ENCODE measurements at regions not wholly inside any gene's neighbourhood (a gene's known extent, or its start where the extent isn't known, plus 50 kb on each side); places are given as distances from the start of the nearest gene placed in this dataset.

DNA sequence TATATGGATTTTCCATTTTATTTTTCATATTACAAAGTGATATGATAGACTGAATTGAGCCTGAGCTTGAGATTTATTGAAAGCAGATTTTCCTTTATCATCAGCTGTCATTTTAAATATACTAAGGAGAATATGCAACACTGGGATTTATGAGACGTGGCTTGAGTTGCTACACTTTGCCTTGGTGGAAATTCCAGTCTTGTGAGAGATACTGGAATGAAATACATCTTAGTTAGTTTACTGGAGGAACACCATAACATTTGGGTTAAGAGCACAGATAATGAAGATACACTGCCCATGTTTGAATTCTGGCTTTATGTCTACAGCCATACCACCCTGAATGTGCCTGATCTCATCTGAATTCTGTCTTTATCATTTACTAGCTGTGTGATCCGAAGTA is 86.5 kb upstream of the IFNGR1 start (continued):
- TF ChIP-seq, protein P1, sequence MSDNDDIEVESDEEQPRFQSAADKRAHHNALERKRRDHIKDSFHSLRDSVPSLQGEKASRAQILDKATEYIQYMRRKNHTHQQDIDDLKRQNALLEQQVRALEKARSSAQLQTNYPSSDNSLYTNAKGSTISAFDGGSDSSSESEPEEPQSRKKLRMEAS (IDR thresholded peaks at IDR 0.05; ENCODE audit: low read depth, low read length) = no peak
- TF ChIP-seq SPI1 (IDR thresholded peaks at IDR 0.05; ENCODE audit: borderline replicate concordance, insufficient read depth, low read depth, low read length) (no peak), TAF1 (IDR thresholded peaks at IDR 0.05; ENCODE audit: borderline replicate concordance, low read depth, low read length) (no peak), GABPA (IDR thresholded peaks at IDR 0.05; ENCODE audit: low read depth) (no peak), PML (IDR thresholded peaks at IDR 0.05; ENCODE audit: low read length) (no peak)
- TF ChIP-seq, protein P2, sequence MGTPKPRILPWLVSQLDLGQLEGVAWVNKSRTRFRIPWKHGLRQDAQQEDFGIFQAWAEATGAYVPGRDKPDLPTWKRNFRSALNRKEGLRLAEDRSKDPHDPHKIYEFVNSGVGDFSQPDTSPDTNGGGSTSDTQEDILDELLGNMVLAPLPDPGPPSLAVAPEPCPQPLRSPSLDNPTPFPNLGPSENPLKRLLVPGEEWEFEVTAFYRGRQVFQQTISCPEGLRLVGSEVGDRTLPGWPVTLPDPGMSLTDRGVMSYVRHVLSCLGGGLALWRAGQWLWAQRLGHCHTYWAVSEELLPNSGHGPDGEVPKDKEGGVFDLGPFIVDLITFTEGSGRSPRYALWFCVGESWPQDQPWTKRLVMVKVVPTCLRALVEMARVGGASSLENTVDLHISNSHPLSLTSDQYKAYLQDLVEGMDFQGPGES (IDR thresholded peaks at IDR 0.05) = no peak
- TF ChIP-seq, protein P3, sequence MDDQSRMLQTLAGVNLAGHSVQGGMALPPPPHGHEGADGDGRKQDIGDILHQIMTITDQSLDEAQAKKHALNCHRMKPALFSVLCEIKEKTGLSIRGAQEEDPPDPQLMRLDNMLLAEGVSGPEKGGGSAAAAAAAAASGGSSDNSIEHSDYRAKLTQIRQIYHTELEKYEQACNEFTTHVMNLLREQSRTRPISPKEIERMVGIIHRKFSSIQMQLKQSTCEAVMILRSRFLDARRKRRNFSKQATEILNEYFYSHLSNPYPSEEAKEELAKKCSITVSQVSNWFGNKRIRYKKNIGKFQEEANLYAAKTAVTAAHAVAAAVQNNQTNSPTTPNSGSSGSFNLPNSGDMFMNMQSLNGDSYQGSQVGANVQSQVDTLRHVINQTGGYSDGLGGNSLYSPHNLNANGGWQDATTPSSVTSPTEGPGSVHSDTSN (IDR thresholded peaks at IDR 0.05; ENCODE audit: insufficient replicate concordance, low read depth, low read length) = no peak
- TF ChIP-seq, protein P4, sequence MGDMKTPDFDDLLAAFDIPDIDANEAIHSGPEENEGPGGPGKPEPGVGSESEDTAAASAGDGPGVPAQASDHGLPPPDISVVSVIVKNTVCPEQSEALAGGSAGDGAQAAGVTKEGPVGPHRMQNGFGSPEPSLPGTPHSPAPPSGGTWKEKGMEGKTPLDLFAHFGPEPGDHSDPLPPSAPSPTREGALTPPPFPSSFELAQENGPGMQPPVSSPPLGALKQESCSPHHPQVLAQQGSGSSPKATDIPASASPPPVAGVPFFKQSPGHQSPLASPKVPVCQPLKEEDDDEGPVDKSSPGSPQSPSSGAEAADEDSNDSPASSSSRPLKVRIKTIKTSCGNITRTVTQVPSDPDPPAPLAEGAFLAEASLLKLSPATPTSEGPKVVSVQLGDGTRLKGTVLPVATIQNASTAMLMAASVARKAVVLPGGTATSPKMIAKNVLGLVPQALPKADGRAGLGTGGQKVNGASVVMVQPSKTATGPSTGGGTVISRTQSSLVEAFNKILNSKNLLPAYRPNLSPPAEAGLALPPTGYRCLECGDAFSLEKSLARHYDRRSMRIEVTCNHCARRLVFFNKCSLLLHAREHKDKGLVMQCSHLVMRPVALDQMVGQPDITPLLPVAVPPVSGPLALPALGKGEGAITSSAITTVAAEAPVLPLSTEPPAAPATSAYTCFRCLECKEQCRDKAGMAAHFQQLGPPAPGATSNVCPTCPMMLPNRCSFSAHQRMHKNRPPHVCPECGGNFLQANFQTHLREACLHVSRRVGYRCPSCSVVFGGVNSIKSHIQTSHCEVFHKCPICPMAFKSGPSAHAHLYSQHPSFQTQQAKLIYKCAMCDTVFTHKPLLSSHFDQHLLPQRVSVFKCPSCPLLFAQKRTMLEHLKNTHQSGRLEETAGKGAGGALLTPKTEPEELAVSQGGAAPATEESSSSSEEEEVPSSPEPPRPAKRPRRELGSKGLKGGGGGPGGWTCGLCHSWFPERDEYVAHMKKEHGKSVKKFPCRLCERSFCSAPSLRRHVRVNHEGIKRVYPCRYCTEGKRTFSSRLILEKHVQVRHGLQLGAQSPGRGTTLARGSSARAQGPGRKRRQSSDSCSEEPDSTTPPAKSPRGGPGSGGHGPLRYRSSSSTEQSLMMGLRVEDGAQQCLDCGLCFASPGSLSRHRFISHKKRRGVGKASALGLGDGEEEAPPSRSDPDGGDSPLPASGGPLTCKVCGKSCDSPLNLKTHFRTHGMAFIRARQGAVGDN (IDR thresholded peaks at IDR 0.05) = no peak
- TF ChIP-seq, protein P5, sequence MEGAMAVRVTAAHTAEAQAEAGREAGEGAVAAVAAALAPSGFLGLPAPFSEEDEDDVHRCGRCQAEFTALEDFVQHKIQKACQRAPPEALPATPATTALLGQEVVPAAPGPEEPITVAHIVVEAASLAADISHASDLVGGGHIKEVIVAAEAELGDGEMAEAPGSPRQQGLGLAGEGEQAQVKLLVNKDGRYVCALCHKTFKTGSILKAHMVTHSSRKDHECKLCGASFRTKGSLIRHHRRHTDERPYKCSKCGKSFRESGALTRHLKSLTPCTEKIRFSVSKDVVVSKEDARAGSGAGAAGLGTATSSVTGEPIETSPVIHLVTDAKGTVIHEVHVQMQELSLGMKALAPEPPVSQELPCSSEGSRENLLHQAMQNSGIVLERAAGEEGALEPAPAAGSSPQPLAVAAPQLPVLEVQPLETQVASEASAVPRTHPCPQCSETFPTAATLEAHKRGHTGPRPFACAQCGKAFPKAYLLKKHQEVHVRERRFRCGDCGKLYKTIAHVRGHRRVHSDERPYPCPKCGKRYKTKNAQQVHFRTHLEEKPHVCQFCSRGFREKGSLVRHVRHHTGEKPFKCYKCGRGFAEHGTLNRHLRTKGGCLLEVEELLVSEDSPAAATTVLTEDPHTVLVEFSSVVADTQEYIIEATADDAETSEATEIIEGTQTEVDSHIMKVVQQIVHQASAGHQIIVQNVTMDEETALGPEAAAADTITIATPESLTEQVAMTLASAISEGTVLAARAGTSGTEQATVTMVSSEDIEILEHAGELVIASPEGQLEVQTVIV (IDR thresholded peaks at IDR 0.05; ENCODE audit: borderline replicate concordance, partially characterized antibody) = no peak

Measured in GM12878 (cell line).